ENCODE measurements at regions not wholly inside any gene's neighbourhood (a gene's known extent, or its start where the extent isn't known, plus 50 kb on each side); places are given as distances from the start of the nearest gene placed in this dataset.

- Histone ChIP-seq H3K9me3 (no peaks in the 10 kb centered on the region), H3K4me3 (no peak overlapping the region), H3K4me1 (no peaks in the 10 kb centered on the region), H3K27ac (no peak overlapping the region), H3K27me3 (no peaks in the 10 kb centered on the region), H3K36me3 (no peaks in the 10 kb centered on the region)
- TF ChIP-seq CTCF (IDR thresholded peaks at IDR 0.05) (no peak), POLR2A (IDR thresholded peaks at IDR 0.05) (no peak)
- intact Hi-C loops (cut with DNase I; ENCODE audit: low total_unique reads) = no loop called here
- no peak for DNase-seq
Observed at GRCh38 chr16:64202571-64202970, 919.3 kb downstream of the CDH11 start.

GRCh38 chr16:64196444-64196843, 925.4 kb downstream of the CDH11 start:
- intact Hi-C loops (cut with DNase I; ENCODE audit: low total_unique reads) = no loop called here
- Histone ChIP-seq H3K36me3 (no peaks in the 10 kb centered on the region), H3K4me1 (no peaks in the 10 kb centered on the region), H3K27me3 (no peaks in the 10 kb centered on the region), H3K27ac (no peak overlapping the region), H3K9me3 (no peaks in the 10 kb centered on the region), H3K4me3 (no peak overlapping the region)
- DNase-seq = no peak
- TF ChIP-seq POLR2A (IDR thresholded peaks at IDR 0.05) (no peak), CTCF (IDR thresholded peaks at IDR 0.05) (no peak)

- intact Hi-C loops (cut with DNase I; ENCODE audit: low total_unique reads) = no loop called here
- no peaks in the 10 kb centered on the region for H3K9me3 ChIP-seq
- no peaks in the 10 kb centered on the region for H3K4me1 ChIP-seq
- no peak overlapping the region for H3K27ac ChIP-seq
- H3K36me3 ChIP-seq = no peaks in the 10 kb centered on the region
- H3K27me3 ChIP-seq = no peaks in the 10 kb centered on the region
- no peak overlapping the region for H3K4me3 ChIP-seq
- TF ChIP-seq CTCF (IDR thresholded peaks at IDR 0.05) = no peak
- no peak for TF ChIP-seq POLR2A (IDR thresholded peaks at IDR 0.05)
- no peak for DNase-seq
Observed at GRCh38 chr16:64185954-64186353, 935.9 kb downstream of the CDH11 start.

- no peak for TF ChIP-seq POLR2A (IDR thresholded peaks at IDR 0.05)
- no peak for TF ChIP-seq CTCF (IDR thresholded peaks at IDR 0.05)
- Histone ChIP-seq H3K27ac (no peak overlapping the region), H3K9me3 (no peaks in the 10 kb centered on the region), H3K4me1 (no peaks in the 10 kb centered on the region), H3K36me3 (no peaks in the 10 kb centered on the region), H3K27me3 (no peaks in the 10 kb centered on the region), H3K4me3 (no peak overlapping the region)
- intact Hi-C loops (cut with DNase I; ENCODE audit: low total_unique reads) = no loop called here
- no peak for DNase-seq
Observed at GRCh38 chr16:64184156-64184555, 937.7 kb downstream of the CDH11 start.

GRCh38 chr16:64182985-64183384, 938.9 kb downstream of the CDH11 start:
- Histone ChIP-seq H3K4me1 (no peaks in the 10 kb centered on the region), H3K4me3 (no peak overlapping the region), H3K27me3 (no peaks in the 10 kb centered on the region), H3K27ac (no peak overlapping the region), H3K36me3 (no peaks in the 10 kb centered on the region), H3K9me3 (no peaks in the 10 kb centered on the region)
- intact Hi-C loops (cut with DNase I; ENCODE audit: low total_unique reads) = no loop called here
- no peak for DNase-seq
- TF ChIP-seq CTCF (IDR thresholded peaks at IDR 0.05) (no peak), POLR2A (IDR thresholded peaks at IDR 0.05) (no peak)

All from uterus (tissue), 3 donors.